ENCODE measurements at regions not wholly inside any gene's neighbourhood (a gene's known extent, or its start where the extent isn't known, plus 50 kb on each side); places are given as distances from the start of the nearest gene placed in this dataset.

DNA sequence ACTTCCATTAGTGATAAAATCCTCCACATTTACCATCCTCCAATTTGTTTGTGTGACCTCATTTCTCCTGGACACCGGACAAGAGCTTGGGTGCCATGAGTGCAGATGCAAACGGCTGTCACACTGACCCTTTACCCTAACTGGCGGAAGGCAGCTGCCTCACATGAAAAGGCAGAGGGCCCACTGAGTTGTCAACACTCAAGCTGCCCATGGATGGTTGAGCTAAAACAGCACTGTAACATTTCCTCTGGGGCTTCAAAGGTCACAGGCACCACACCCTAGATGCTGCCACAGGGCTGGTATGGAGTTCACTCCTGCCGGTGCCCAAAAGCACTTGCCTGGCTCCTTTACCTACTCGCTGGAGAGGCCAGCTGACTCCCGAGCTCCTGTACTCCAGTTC lies 653.4 kb downstream of the KCNT2 start:
- no peaks in the 10 kb centered on the region for H3K9me3 Mint-ChIP-seq (ENCODE audit: low read depth)
- intact Hi-C loops (cut with DNase I, micrococcal nuclease): no loop called here
- H3K27ac Mint-ChIP-seq: no peak overlapping the region
- H3K36me3 Mint-ChIP-seq (ENCODE audit: low read depth): no peaks in the 10 kb centered on the region
- ChIA-PET CTCF (no interaction called here), POLR2A (no interaction called here)
- H3K27me3 Mint-ChIP-seq: no peaks in the 10 kb centered on the region
- no peak overlapping the region for H3K4me3 Mint-ChIP-seq
- DNase-seq (no peak), ATAC-seq (no peak)
- no peaks in the 10 kb centered on the region for H3K4me1 Mint-ChIP-seq

DNA sequence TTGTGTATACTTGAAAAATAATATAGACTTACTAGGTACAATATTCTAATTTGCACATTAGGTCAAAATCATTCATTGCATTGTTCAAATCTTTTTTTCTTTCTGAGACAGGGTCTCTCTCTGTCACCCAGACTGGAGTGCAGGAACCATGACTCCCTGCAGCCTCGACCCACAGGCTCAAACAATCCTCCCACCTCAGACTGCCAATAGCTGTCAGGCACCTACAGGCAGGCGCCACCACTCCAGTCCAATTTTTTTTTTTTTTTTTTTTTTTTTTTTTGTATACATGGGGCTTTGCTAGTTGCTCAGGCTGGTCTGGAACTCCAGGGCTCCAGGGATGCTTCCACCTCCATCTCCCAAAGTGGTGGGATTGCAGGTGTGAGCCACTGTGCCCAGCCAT lies 656.9 kb downstream of the KCNT2 start:
- Mint-ChIP-seq H3K4me1 (no peaks in the 10 kb centered on the region), H3K4me3 (no peak overlapping the region), H3K27ac (no peak overlapping the region), H3K36me3 (ENCODE audit: low read depth) (no peaks in the 10 kb centered on the region), H3K27me3 (no peaks in the 10 kb centered on the region), H3K9me3 (ENCODE audit: low read depth) (no peaks in the 10 kb centered on the region)
- DNase-seq: no peak
- intact Hi-C loops (cut with DNase I, micrococcal nuclease): no loop called here
- CTCF ChIA-PET: interaction anchor here (0.7 kb wide), 1 partner anchor 15 kb away, joined by 3 read pairs; no protein-coding TSS in a partner anchor
- POLR2A ChIA-PET: no interaction called here
- no peak for ATAC-seq

DNA sequence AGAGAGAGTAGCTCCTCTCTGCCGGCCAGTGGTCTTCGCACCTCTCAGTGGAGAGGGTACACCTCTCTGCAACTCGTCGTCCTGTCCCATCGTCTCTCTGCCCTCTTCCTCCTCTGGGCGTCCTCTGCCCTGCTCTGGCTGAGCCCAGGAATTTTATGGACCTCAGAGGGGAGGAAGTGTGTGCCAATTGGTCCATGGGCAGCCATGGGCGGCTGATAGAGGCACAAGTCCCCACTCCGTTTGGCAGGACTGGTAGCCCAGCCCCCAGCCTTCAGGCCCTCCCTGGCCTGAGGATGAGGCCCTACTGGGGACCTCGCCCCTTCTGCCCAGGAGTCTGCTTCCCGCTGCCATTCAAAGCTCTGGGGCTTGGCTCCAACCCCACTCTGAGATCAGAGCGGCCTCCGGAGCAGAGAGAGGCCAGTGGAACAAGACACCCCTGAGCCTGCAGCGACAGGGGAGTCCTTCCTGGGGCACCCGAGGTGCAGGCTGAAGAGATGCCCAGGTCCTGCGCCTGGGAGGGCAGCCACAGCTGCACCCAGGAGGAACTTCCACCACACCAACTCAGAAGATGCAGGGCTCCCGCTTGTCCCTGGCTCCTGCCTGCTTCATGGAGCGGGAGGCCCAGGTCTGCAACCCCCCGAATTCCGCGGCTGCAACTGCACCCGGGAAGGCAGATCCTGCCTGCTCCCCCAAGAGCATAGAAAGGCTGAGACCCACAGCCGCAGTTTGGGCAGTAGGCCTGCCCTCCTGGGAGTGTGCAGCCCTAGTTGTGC lies 659.9 kb downstream of the KCNT2 start:
- ATAC-seq (no peak), DNase-seq (no peak)
- Mint-ChIP-seq H3K4me1 (no peaks in the 10 kb centered on the region), H3K27ac (no peak overlapping the region), H3K36me3 (ENCODE audit: low read depth) (no peaks in the 10 kb centered on the region), H3K4me3 (no peak overlapping the region), H3K27me3 (no peaks in the 10 kb centered on the region), H3K9me3 (ENCODE audit: low read depth) (no peaks in the 10 kb centered on the region)
- ChIA-PET POLR2A (no interaction called here), CTCF (no interaction called here)
- intact Hi-C loops (cut with DNase I, micrococcal nuclease): no loop called here

DNA sequence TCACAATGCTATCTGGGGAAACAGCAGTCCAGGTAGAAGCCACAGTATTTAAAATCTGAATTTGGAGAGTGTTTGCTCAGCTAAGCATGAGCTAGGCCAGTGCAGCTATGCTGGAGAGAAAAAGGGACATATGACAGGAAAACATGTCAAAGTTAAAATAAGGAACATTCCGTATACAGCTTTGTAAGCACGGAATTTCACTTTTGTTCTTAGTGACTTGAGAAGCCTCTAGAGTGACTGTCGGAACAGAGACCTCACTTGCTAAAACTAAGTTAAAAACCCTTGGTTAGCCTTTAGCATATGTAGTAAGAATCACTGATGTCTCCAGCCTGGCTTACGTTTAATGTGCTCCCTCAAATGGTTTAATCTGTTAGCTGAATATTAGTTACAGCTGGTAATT lies 661.7 kb downstream of the KCNT2 start:
- no peaks in the 10 kb centered on the region for H3K9me3 Mint-ChIP-seq (ENCODE audit: low read depth)
- DNase-seq: no peak
- intact Hi-C loops (cut with DNase I, micrococcal nuclease): no loop called here
- H3K27me3 Mint-ChIP-seq: no peaks in the 10 kb centered on the region
- no peaks in the 10 kb centered on the region for H3K4me1 Mint-ChIP-seq
- no peaks in the 10 kb centered on the region for H3K36me3 Mint-ChIP-seq (ENCODE audit: low read depth)
- H3K27ac Mint-ChIP-seq: no peak overlapping the region
- ATAC-seq: no peak
- ChIA-PET CTCF (no interaction called here), POLR2A (no interaction called here)
- H3K4me3 Mint-ChIP-seq: no peak overlapping the region

DNA sequence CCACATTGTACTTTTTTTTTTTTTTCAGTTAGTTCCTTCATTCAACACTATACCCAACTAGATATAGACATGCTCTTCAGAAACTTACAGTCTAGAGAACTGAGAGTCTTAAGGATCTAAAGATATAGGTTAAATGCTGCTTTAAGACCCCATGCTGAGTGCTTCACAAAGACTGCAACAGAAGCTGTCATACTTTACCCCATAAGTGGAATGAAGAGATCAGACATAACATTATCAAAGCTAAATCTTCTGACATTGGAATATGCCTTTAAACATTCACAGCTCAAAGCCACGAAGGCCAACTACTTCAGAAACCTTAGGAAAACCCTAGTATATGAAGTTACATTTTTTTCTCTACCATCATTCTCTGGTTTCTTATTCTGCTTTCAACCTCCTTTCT lies 666.4 kb downstream of the KCNT2 start:
- no peaks in the 10 kb centered on the region for H3K4me1 Mint-ChIP-seq
- intact Hi-C loops (cut with DNase I, micrococcal nuclease): no loop called here
- no peaks in the 10 kb centered on the region for H3K36me3 Mint-ChIP-seq (ENCODE audit: low read depth)
- no peak for ATAC-seq
- H3K9me3 Mint-ChIP-seq (ENCODE audit: low read depth): no peaks in the 10 kb centered on the region
- H3K27me3 Mint-ChIP-seq: no peaks in the 10 kb centered on the region
- DNase-seq: no peak
- CTCF ChIA-PET: no interaction called here
- POLR2A ChIA-PET: no interaction called here
- H3K4me3 Mint-ChIP-seq: no peak overlapping the region
- no peak overlapping the region for H3K27ac Mint-ChIP-seq

DNA sequence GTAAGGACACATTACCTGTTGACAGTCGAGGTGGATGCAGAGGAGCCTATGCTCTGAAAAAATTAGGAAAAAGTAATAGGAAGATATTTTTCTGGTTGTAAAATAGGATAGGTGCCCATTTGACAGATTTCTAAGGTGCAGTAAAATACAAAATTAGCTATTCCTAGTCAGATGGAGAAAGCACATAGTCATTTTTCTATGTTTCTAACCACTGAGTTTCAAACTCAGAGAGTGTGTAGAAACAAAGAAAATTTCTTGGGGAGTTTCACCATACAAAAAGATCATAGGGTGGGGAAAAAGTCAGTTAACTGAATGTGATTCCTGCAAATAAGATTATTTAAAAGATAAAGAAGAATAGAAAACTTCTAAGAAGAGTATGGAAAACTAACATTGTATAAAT lies 666.9 kb downstream of the KCNT2 start:
- no peaks in the 10 kb centered on the region for H3K36me3 Mint-ChIP-seq (ENCODE audit: low read depth)
- CTCF ChIA-PET: no interaction called here
- no peak for ATAC-seq
- H3K27ac Mint-ChIP-seq: no peak overlapping the region
- POLR2A ChIA-PET: no interaction called here
- no peak overlapping the region for H3K4me3 Mint-ChIP-seq
- no peaks in the 10 kb centered on the region for H3K4me1 Mint-ChIP-seq
- intact Hi-C loops (cut with DNase I, micrococcal nuclease): no loop called here
- DNase-seq: no peak
- no peaks in the 10 kb centered on the region for H3K27me3 Mint-ChIP-seq
- H3K9me3 Mint-ChIP-seq (ENCODE audit: low read depth): no peaks in the 10 kb centered on the region

DNA sequence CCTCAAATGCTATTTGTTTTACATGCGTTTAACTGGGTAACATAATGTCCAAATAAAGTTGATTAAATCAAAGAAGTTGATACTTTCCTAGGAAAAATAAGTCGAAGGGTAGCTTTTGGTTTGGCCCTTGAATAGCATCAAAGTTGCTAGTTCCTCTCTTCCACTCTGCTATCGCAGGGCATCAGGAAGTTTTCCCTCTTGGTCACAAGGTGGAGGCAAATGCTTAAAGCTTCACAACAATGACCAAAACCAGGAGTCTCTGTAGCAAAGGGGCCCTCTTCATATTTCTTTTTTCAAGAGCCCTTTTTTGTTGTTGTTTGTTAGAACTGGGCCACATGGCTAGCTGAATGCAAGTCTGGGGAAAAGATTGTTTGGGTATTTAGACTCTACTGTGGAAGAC lies 668.4 kb downstream of the KCNT2 start:
- Mint-ChIP-seq H3K9me3 (ENCODE audit: low read depth) (no peaks in the 10 kb centered on the region), H3K27me3 (no peaks in the 10 kb centered on the region), H3K36me3 (ENCODE audit: low read depth) (no peaks in the 10 kb centered on the region), H3K4me1 (no peaks in the 10 kb centered on the region), H3K27ac (no peak overlapping the region), H3K4me3 (no peak overlapping the region)
- ATAC-seq: no peak
- ChIA-PET POLR2A (no interaction called here), CTCF (no interaction called here)
- intact Hi-C loops (cut with DNase I, micrococcal nuclease): no loop called here
- no peak for DNase-seq

DNA sequence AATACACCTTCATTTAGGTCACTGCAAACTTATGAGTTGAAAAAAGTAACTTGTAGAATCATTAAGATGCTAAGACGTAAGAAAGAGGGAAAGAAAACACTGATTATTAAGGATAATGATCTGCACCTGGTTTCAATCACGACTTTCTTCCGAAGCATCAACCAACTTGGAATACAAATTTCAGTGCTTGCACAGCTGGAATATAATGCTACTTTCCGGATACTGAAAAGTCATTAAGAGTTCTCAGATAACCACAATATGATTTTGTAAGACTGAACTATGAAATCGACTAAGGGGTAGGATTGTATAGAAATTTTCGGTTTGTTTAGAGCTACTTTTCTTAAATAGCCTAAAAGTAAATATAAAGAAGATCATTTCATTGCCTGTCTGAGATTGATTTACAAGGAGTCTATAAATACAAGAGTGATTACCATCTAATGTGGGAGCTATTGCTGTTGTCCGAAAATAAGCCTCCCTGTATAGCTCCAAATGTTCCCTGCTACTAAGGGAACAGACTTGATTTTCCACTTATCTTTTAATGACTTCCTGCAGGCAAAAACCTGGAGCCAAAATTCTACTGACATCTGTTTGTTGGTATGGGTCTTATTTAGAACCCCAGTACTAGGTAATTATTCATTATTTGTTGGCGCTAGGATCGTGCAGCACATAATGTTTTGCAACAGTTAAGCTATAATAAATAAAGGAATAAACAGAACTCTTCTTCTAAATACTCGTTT lies 673.3 kb downstream of the KCNT2 start:
- ChIA-PET POLR2A (no interaction called here), CTCF (no interaction called here)
- ATAC-seq: no peak
- DNase-seq: no peak
- H3K27me3 Mint-ChIP-seq: no peaks in the 10 kb centered on the region
- H3K9me3 Mint-ChIP-seq (ENCODE audit: low read depth): peaks cover 6% of the 10 kb centered on the region
- intact Hi-C loops (cut with DNase I, micrococcal nuclease): no loop called here
- H3K27ac Mint-ChIP-seq: no peak overlapping the region
- no peaks in the 10 kb centered on the region for H3K36me3 Mint-ChIP-seq (ENCODE audit: low read depth)
- no peak overlapping the region for H3K4me3 Mint-ChIP-seq
- H3K4me1 Mint-ChIP-seq: no peaks in the 10 kb centered on the region

DNA sequence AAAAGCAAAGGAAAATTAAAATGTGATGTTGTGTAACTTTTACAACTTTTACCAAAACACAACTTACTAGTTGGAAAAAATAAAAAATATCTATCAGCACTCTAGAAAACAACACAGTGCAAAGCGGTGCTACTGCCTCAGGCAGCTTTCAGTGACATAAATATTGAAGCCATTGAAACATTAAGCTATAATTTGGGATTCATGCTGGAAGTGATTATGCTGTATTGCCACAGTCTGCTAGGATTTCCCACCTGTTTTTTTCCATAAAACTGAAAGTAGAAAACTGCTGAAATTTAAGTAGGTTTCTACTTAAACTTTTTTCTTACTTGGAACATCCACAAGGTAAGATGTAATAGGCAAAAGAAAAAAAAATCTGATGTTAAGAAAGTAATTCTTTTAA lies 674.4 kb downstream of the KCNT2 start:
- Mint-ChIP-seq H3K9me3 (ENCODE audit: low read depth) (peaks cover 6% of the 10 kb centered on the region), H3K27me3 (no peaks in the 10 kb centered on the region), H3K36me3 (ENCODE audit: low read depth) (no peaks in the 10 kb centered on the region), H3K4me1 (no peaks in the 10 kb centered on the region), H3K27ac (no peak overlapping the region), H3K4me3 (no peak overlapping the region)
- POLR2A ChIA-PET: no interaction called here
- CTCF ChIA-PET: no interaction called here
- ATAC-seq: no peak
- intact Hi-C loops (cut with DNase I, micrococcal nuclease): no loop called here
- no peak for DNase-seq

DNA sequence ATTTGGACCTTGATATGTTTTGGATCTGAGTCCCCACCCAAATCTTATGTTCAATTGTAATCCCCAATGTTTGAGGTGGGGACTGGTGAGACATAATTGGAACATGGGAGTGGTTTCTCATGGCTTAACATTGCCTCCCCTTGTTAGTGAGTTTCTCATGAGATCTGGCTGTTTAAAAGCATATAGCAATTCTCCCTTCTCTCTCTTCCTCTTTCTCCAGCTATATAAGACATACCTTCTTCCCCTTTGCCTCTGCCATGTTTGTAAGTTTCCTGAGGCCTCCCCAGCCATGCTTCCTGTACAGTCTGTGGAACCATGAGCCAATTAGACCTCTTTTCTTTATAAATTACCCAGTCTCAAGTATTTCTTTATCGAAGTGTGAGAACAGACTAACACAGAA lies 692.4 kb downstream of the KCNT2 start:
- Mint-ChIP-seq H3K4me3 (no peak overlapping the region), H3K4me1 (no peaks in the 10 kb centered on the region), H3K27me3 (no peaks in the 10 kb centered on the region), H3K9me3 (ENCODE audit: low read depth) (peaks cover 8% of the 10 kb centered on the region), H3K27ac (no peak overlapping the region), H3K36me3 (ENCODE audit: low read depth) (no peaks in the 10 kb centered on the region)
- intact Hi-C loops (cut with DNase I, micrococcal nuclease): no loop called here
- DNase-seq (no peak), ATAC-seq (no peak)
- ChIA-PET CTCF (no interaction called here), POLR2A (no interaction called here)

DNA sequence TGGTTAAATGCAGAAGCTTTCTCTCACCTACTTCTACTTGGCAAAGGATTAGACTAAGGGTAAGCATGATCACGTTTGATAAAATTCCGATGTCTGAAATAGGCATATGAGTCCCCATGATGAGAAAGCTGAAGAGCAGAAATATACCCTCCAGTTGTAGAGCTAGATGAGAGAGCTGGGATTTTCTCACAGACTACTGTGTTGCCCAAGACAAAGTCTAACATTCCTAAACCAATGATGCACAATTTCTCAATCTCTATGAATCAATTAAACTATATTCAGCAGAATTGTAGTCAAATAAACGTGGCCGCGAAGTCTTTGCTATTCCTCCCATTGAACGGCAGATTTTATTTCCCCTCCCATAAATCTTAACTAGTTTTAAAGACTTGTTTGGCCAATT lies 699.2 kb downstream of the KCNT2 start:
- ATAC-seq: no peak
- Mint-ChIP-seq H3K27ac (no peak overlapping the region), H3K4me1 (no peaks in the 10 kb centered on the region), H3K36me3 (ENCODE audit: low read depth) (no peaks in the 10 kb centered on the region), H3K9me3 (ENCODE audit: low read depth) (no peaks in the 10 kb centered on the region), H3K4me3 (no peak overlapping the region), H3K27me3 (no peaks in the 10 kb centered on the region)
- POLR2A ChIA-PET: no interaction called here
- intact Hi-C loops (cut with DNase I, micrococcal nuclease): no loop called here
- CTCF ChIA-PET: no interaction called here
- DNase-seq: no peak

DNA sequence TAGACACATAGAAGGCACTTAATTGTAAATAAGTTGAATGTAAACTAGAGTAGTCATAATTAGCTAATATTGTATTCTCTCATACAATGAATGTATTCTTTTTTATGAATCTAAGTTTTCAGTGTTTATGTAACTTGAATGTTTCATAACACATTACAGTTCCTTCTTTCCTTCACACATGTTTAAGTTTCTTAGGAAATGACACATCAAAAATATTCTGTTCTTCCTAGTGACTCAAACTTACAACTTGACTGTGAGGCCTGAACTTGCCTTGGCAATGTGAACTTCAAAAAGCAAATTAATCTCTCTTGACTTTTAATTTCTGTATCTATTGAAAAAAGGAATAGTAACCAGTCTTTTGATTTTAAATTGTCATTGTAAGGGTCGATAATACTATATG lies 700.1 kb downstream of the KCNT2 start:
- H3K36me3 Mint-ChIP-seq (ENCODE audit: low read depth): no peaks in the 10 kb centered on the region
- intact Hi-C loops (cut with DNase I, micrococcal nuclease): no loop called here
- H3K27ac Mint-ChIP-seq: no peak overlapping the region
- POLR2A ChIA-PET: no interaction called here
- H3K9me3 Mint-ChIP-seq (ENCODE audit: low read depth): no peaks in the 10 kb centered on the region
- H3K4me3 Mint-ChIP-seq: no peak overlapping the region
- no peaks in the 10 kb centered on the region for H3K27me3 Mint-ChIP-seq
- DNase-seq: no peak
- ATAC-seq: no peak
- CTCF ChIA-PET: no interaction called here
- H3K4me1 Mint-ChIP-seq: no peaks in the 10 kb centered on the region
